HCT116 (cell line): ENCODE measurements at regions not wholly inside any gene's neighbourhood (a gene's known extent, or its start where the extent isn't known, plus 50 kb on each side); places are given as distances from the start of the nearest gene placed in this dataset.

Experiments
- ATAC-seq: fragments of 200-7000 bp; cut with Tn5 transposase; 2 replicates; pipeline ENCODE4 v1.9.1; 2020; ENCODE audit warnings: mild to moderate bottlenecking, moderate library complexity
- BruUV-seq: library from RNA; stranded (reverse); fragments of 400-500 nt; replicated peaks from 2 replicates; lab custom pipeline; 2021; lab: Mats Ljungman, UMichigan
- CTCF ChIA-PET: fragments of 300-600 bp; sonication (Branson Sonifier 250); formaldehyde crosslinking; loops from one replicate; lab custom pipeline; 2021; ENCODE audit warnings: antibody characterized with exemption; lab: Charles Lee
- POLR2A ChIA-PET: fragments of 300-600, 350-600 bp; sonication (Branson Sonifier 250); formaldehyde crosslinking; loops from one replicate; lab custom pipeline; 2021; ENCODE audit warnings: antibody characterized with exemption; lab: Charles Lee
- RAD21 ChIA-PET, 2 experiments: fragments of 300-600 bp; sonication (Branson Sonifier 250); formaldehyde crosslinking; loops; one replicate each; lab custom pipeline; 2023; ENCODE audit warnings: low total read pairs in 2 of 2; ENCODE audit not compliant: uncharacterized antibody in 2 of 2, unreplicated experiment in 2 of 2, low non-redundant PET in 1 of 2; lab: Charles Lee
- DNase-seq: peaks from one replicate; pipeline ENCODE4 v3.0.0-alpha.2; 2010; ENCODE audit warnings: low read depth, low spot score
- H2AFZ ChIP-seq: fragments of 200-600 bp; shearing (Covaris generic), sonication (generic); 2 replicates; pipeline ENCODE4 v1.6.1; 2017; ENCODE audit warnings: low read depth, mixed run types, mixed read lengths, antibody characterized with exemption, low read length; ENCODE audit not compliant: poor library complexity, severe bottlenecking
- H3K27ac ChIP-seq: 2 replicates; pipeline ENCODE4 v1.5.1; 2012; ENCODE audit warnings: low read depth, low read length
- H3K27me3 ChIP-seq: fragments of 200-600 bp; sonication (generic); 2 replicates; pipeline ENCODE4 v1.6.1; 2016; ENCODE audit warnings: mixed run types, low read length, mixed read lengths; ENCODE audit not compliant: insufficient read depth
- H3K36me3 ChIP-seq, 2 experiments: fragments of 200-500 bp in 1 of 2; fragments of 200-600 bp in 1 of 2; sonication (Bioruptor generic) in 1 of 2; sonication (generic) in 1 of 2; 2 replicates each; pipeline versions ENCODE4 v1.5.1 to v1.6.1; 2014 to 2016; ENCODE audit warnings: low read length in 2 of 2, inconsistent platforms in 1 of 2, mixed read lengths in 1 of 2, mixed run types in 1 of 2; ENCODE audit not compliant: insufficient read depth in 2 of 2, control insufficient read depth in 1 of 2
- H3K4me1 ChIP-seq, 2 experiments: fragments of 200-600 bp in 1 of 2; sonication (generic) in 1 of 2; 2 replicates each; pipeline versions ENCODE4 v1.5.1 to v1.6.1; 2012 to 2017; ENCODE audit warnings: low read length in 2 of 2, inconsistent platforms in 1 of 2, mild to moderate bottlenecking in 1 of 2, mixed read lengths in 1 of 2, mixed run types in 1 of 2, moderate library complexity in 1 of 2; ENCODE audit not compliant: insufficient read depth in 2 of 2, control insufficient read depth in 1 of 2
- H3K4me2 ChIP-seq: fragments of 200-600 bp; sonication (generic); 2 replicates; pipeline ENCODE4 v1.6.1; 2017; ENCODE audit warnings: mixed run types, low read length, mixed read lengths
- H3K4me3 ChIP-seq, 2 experiments: fragments of 200-600 bp in 1 of 2; sonication (generic) in 1 of 2; replicated peaks in 1 of 2; 2 replicates each; pipeline ENCODE4 v1.5.1; 2011 to 2016; ENCODE audit warnings: low read length in 2 of 2, control low read depth in 1 of 2, low read depth in 1 of 2, mild to moderate bottlenecking in 1 of 2, mixed read lengths in 1 of 2, mixed run types in 1 of 2
- H3K79me2 ChIP-seq: fragments of 200-600 bp; sonication (generic); 2 replicates; pipeline ENCODE4 v1.6.1; 2017; ENCODE audit warnings: mild to moderate bottlenecking, mixed run types, low read length, moderate library complexity, mixed read lengths; ENCODE audit not compliant: insufficient read depth
- H3K9ac ChIP-seq: fragments of 200-600 bp; sonication (generic); 2 replicates; pipeline ENCODE4 v1.6.1; 2016; ENCODE audit warnings: low read length, mixed read lengths
- H3K9me2 ChIP-seq: fragments of 200-600 bp; sonication (generic), shearing (Covaris generic); 2 replicates; pipeline ENCODE4 v1.6.1; 2017; ENCODE audit warnings: mixed run types, mild to moderate bottlenecking, moderate library complexity; ENCODE audit not compliant: insufficient read depth
- H3K9me3 ChIP-seq, 2 experiments: fragments of 200-500 bp in 1 of 2; fragments of 200-600 bp in 1 of 2; sonication (Bioruptor generic) in 1 of 2; sonication (generic) in 1 of 2; 2 replicates each; pipeline ENCODE4 v1.6.1; 2014 to 2017; ENCODE audit warnings: low read length in 2 of 2, mixed read lengths in 2 of 2, inconsistent platforms in 1 of 2, low read depth in 1 of 2, mild to moderate bottlenecking in 1 of 2, mixed run types in 1 of 2, moderate library complexity in 1 of 2; ENCODE audit not compliant: control insufficient read depth in 1 of 2, insufficient read depth in 1 of 2
- H4K20me1 ChIP-seq: fragments of 200-600 bp; sonication (generic), shearing (Covaris generic); 2 replicates; pipeline ENCODE4 v1.6.1; 2017; ENCODE audit warnings: mixed run types, mild to moderate bottlenecking, moderate library complexity; ENCODE audit not compliant: insufficient read depth
- CBX3 ChIP-seq: IDR thresholded peaks from 2 replicates; pipeline ENCODE4 v1.6.1; 2012; ENCODE audit warnings: low read depth
- CEBPB ChIP-seq: IDR thresholded peaks from 2 replicates; pipeline ENCODE4 v1.6.1; 2012; ENCODE audit warnings: low read depth
- EZH2 ChIP-seq: fragments of 200-600 bp; sonication (generic); IDR thresholded peaks from 2 replicates; pipeline ENCODE4 v1.6.1; 2017; ENCODE audit warnings: antibody characterized with exemption, mixed run types
- EZH2phosphoT487 ChIP-seq: fragments of 200-600 bp; IDR thresholded peaks from 2 replicates; pipeline ENCODE4 v1.6.1; 2018; ENCODE audit warnings: antibody characterized with exemption, borderline replicate concordance
- FOSL1 ChIP-seq: IDR thresholded peaks from 2 replicates; pipeline ENCODE4 v1.6.1; 2012; ENCODE audit warnings: low read depth
- JUND ChIP-seq: IDR thresholded peaks from 2 replicates; pipeline ENCODE4 v1.6.1; 2012
- POLR2AphosphoS5 ChIP-seq: IDR thresholded peaks from 2 replicates; pipeline ENCODE4 v1.6.1; 2011; ENCODE audit warnings: mild to moderate bottlenecking, low read depth, low read length, moderate library complexity
- RAD21 ChIP-seq: IDR thresholded peaks from 2 replicates; pipeline ENCODE4 v1.6.1; 2012; ENCODE audit warnings: low read depth, mild to moderate bottlenecking
- SRF ChIP-seq: IDR thresholded peaks from 2 replicates; pipeline ENCODE4 v1.6.1; 2012; ENCODE audit warnings: low read depth
- YY1 ChIP-seq: IDR thresholded peaks from 2 replicates; pipeline ENCODE4 v1.6.1; 2011; ENCODE audit warnings: low read length, low read depth, moderate library complexity, mild to moderate bottlenecking; ENCODE audit not compliant: insufficient replicate concordance; ENCODE audit errors: extremely low read depth
- intact Hi-C: fragments of 100-400 bp; cut with micrococcal nuclease; formaldehyde crosslinking; loops from 2 replicates; pipeline ENCODE4 v1.10.0; 2022
- TF ChIP-seq, protein P1 (sequence below): IDR thresholded peaks from 2 replicates; pipeline ENCODE4 v1.6.1; 2012
- TF ChIP-seq, protein P2 (sequence below): IDR thresholded peaks from 2 replicates; pipeline ENCODE4 v1.6.1; 2012; ENCODE audit warnings: low read depth

DNA sequence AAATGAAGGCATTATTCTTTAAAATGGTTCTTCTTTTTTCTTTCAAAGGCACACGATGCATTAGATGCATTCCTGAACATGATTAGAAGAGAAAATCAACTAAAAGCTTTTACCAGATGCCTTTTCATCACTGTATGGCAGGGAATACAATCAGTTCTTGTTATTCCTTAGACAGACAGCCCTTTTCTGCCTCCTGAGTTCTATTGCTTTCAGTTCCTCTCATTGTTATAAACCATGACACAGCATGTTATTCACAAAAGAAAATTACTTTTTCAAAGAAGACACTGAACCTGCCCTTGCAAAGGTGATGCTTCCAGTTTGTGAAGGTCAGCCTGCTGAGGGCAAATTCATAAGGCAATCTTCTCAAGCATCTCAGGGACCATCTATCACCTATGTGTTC lies 70.1 kb downstream of the FAM181B start (continued):
- TF ChIP-seq YY1 (no peak), EZH2 (no peak), FOSL1 (no peak)
- TF ChIP-seq, all 23 proteins: peak for 0

DNA sequence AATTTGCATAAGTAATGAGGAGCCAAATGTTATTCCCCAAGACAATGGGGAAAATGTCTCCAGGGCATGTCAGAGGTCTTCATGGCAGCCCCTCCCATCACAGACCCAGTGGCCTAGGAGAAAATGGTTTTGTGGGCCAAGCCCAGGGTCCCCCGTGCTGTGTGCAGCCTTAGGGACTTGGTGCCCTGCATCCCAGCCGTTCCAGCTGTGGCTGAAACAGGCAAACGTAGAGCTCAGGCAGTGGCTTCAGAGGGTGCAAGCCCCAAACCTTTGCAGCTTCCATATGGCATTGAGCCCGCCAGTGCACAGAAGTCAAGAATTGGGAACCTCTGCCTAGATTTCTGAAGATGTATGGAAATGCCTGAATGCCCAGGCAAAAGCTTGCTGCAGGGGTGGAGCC lies 79.9 kb downstream of the FAM181B start:
- DNase-seq = no peak
- ChIA-PET CTCF (no interaction called here), POLR2A (no interaction called here), RAD21 (no interaction called here)
- Histone ChIP-seq H3K9me2 (no peaks in the 10 kb centered on the region), H4K20me1 (no peaks in the 10 kb centered on the region), H3K4me1 (no peaks in the 10 kb centered on the region), H3K9ac (no peak overlapping the region), H3K27ac (no peak overlapping the region), H3K36me3 (no peaks in the 10 kb centered on the region), H3K79me2 (no peaks in the 10 kb centered on the region), H3K4me2 (no peak overlapping the region), H3K4me3 (no peak overlapping the region), H3K27me3 (no peaks in the 10 kb centered on the region), H2AFZ (no peak overlapping the region), H3K9me3 (no peaks in the 10 kb centered on the region)
- intact Hi-C loops = no loop called here
- no peak for TF ChIP-seq FOSL1
- no peak for TF ChIP-seq RAD21
- TF ChIP-seq EZH2 = no peak
- no peak for TF ChIP-seq EZH2phosphoT487
- TF ChIP-seq, protein P1, sequence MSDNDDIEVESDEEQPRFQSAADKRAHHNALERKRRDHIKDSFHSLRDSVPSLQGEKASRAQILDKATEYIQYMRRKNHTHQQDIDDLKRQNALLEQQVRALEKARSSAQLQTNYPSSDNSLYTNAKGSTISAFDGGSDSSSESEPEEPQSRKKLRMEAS = no peak
- TF ChIP-seq, protein P2, sequence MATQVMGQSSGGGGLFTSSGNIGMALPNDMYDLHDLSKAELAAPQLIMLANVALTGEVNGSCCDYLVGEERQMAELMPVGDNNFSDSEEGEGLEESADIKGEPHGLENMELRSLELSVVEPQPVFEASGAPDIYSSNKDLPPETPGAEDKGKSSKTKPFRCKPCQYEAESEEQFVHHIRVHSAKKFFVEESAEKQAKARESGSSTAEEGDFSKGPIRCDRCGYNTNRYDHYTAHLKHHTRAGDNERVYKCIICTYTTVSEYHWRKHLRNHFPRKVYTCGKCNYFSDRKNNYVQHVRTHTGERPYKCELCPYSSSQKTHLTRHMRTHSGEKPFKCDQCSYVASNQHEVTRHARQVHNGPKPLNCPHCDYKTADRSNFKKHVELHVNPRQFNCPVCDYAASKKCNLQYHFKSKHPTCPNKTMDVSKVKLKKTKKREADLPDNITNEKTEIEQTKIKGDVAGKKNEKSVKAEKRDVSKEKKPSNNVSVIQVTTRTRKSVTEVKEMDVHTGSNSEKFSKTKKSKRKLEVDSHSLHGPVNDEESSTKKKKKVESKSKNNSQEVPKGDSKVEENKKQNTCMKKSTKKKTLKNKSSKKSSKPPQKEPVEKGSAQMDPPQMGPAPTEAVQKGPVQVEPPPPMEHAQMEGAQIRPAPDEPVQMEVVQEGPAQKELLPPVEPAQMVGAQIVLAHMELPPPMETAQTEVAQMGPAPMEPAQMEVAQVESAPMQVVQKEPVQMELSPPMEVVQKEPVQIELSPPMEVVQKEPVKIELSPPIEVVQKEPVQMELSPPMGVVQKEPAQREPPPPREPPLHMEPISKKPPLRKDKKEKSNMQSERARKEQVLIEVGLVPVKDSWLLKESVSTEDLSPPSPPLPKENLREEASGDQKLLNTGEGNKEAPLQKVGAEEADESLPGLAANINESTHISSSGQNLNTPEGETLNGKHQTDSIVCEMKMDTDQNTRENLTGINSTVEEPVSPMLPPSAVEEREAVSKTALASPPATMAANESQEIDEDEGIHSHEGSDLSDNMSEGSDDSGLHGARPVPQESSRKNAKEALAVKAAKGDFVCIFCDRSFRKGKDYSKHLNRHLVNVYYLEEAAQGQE = no peak
- TF ChIP-seq JUND = no peak
- no peak for TF ChIP-seq POLR2AphosphoS5
- no peak for TF ChIP-seq CBX3
- TF ChIP-seq CEBPB = no peak
- no peak for TF ChIP-seq SRF
- no peak for ATAC-seq
- BruUV-seq = no TSS peak
